ENCODE measurements at regions not wholly inside any gene's neighbourhood (a gene's known extent, or its start where the extent isn't known, plus 50 kb on each side); places are given as distances from the start of the nearest gene placed in this dataset.

GRCh38 chr20:11698124-11698523, 219.6 kb upstream of the BTBD3 start (continued):
- no peak for TF ChIP-seq REST (IDR thresholded peaks at IDR 0.05; ENCODE audit: unreplicated experiment)
- no peak for TF ChIP-seq JUNB (IDR thresholded peaks at IDR 0.05; ENCODE audit: unreplicated experiment)
- TF ChIP-seq NANOG (IDR thresholded peaks at IDR 0.05; ENCODE audit: borderline replicate concordance), result no peak
- no peak for TF ChIP-seq ZNF331 (CRISPR knock-in tag; IDR thresholded peaks at IDR 0.05; ENCODE audit: low read depth)
- TF ChIP-seq CREB1 (CRISPR knock-in tag; IDR thresholded peaks at IDR 0.05; ENCODE audit: low read depth), result no peak

GRCh38 chr20:11700831-11701230, 216.9 kb upstream of the BTBD3 start:
- Histone ChIP-seq H3K79me2 (replicated peaks; ENCODE audit: insufficient read depth) (no peaks in the 10 kb centered on the region), H3K9me2 (ENCODE audit: insufficient read depth) (no peaks in the 10 kb centered on the region; the same call in 1 of the 2 replicates), H3K27ac (ENCODE audit: low read depth) (no peak overlapping the region), H3K4me3 (no peak overlapping the region), H4K20me1 (replicated peaks; ENCODE audit: insufficient read depth) (no peaks in the 10 kb centered on the region), H3K27me3 (ENCODE audit: insufficient read depth) (no peaks in the 10 kb centered on the region), H3K4me2 (no peak overlapping the region), H3K36me3 (ENCODE audit: insufficient read depth) (no peaks in the 10 kb centered on the region; the same call in 1 of the 2 replicates), H2AFZ (no peak overlapping the region), H3K4me1 (ENCODE audit: insufficient read depth) (no peaks in the 10 kb centered on the region), H3F3A (replicated peaks; ENCODE audit: low read depth) (no peaks in the 10 kb centered on the region)
- Mint-ChIP-seq H3K9me3 (peaks cover 13% of the 10 kb centered on the region; the same call in 2 of the 3 replicates), H3K27ac (no peak overlapping the region), H3K4me1 (no peaks in the 10 kb centered on the region), H3K36me3 (ENCODE audit: low read depth) (peaks cover 10% of the 10 kb centered on the region; the same call in 2 of the 3 replicates), H3K4me3 (no peak overlapping the region), H3K27me3 (ENCODE audit: insufficient read depth, low read depth, poor library complexity) (no peaks in the 10 kb centered on the region)
- TF ChIP-seq ETS1 (IDR thresholded peaks at IDR 0.05) (no peak), NANOG (IDR thresholded peaks at IDR 0.05; ENCODE audit: borderline replicate concordance) (no peak), CREB1 (CRISPR knock-in tag; IDR thresholded peaks at IDR 0.05; ENCODE audit: low read depth) (no peak), EZH2 (IDR thresholded peaks at IDR 0.05; ENCODE audit: low read depth, unreplicated experiment) (no peak), POLR2AphosphoS5 (IDR thresholded peaks at IDR 0.05; ENCODE audit: low read depth) (no peak), JUNB (IDR thresholded peaks at IDR 0.05; ENCODE audit: unreplicated experiment) (no peak), CTCF (conservative IDR thresholded peaks at IDR 0.05; ENCODE audit: low read depth in 2 of 2) (no peak), REST (IDR thresholded peaks at IDR 0.05; ENCODE audit: unreplicated experiment) (no peak), EZH2phosphoT487 (IDR thresholded peaks at IDR 0.05; ENCODE audit: unreplicated experiment) (no peak)
- no peak for DNase-seq (ENCODE audit: low spot score)
- no peak for ATAC-seq

All from GM23338 (cell line).